NCI-H446 (cell line): ENCODE measurements at regions not wholly inside any gene's neighbourhood (a gene's known extent, or its start where the extent isn't known, plus 50 kb on each side); places are given as distances from the start of the nearest gene placed in this dataset.
"Not testable (repeated sequence)": the region's sequence is repeated elsewhere in the genome, so short reads cannot be mapped to it uniquely, and the experiment has no call there.

Source experiments
- DNase-seq, 2 experiments: peaks; one replicate each; lab custom pipeline; 2025; lab: John Stamatoyannopoulos, UW

- not testable (repeated sequence) for DNase-seq
These were observed 59.5 kb upstream of the FAM90A26 start for GRCh38 chr4:9110700-9111099.

- not testable (repeated sequence) for DNase-seq
These were observed 67.1 kb upstream of the FAM90A26 start for GRCh38 chr4:9103148-9103524.

GRCh38 chr4:9102471-9103147, 67.6 kb upstream of the FAM90A26 start:
- DNase-seq, result not testable (repeated sequence)

- not testable (repeated sequence) for DNase-seq
These were observed 73.9 kb upstream of the FAM90A26 start for GRCh38 chr4:9096330-9096729.

GRCh38 chr4:9078796-9079195, 91.4 kb upstream of the FAM90A26 start:
- not testable (repeated sequence) for DNase-seq

GRCh38 chr4:9076974-9077373, 93.2 kb upstream of the FAM90A26 start:
- DNase-seq, result not testable (repeated sequence)

- not testable (repeated sequence) for DNase-seq
These were observed 93.7 kb upstream of the FAM90A26 start for GRCh38 chr4:9076486-9076885.

GRCh38 chr4:9073371-9073770, 96.8 kb upstream of the FAM90A26 start:
- DNase-seq, result not testable (repeated sequence)

- not testable (repeated sequence) for DNase-seq
These were observed 97.5 kb upstream of the FAM90A26 start for GRCh38 chr4:9072521-9073220.

GRCh38 chr4:9067923-9068322, 102.3 kb upstream of the FAM90A26 start:
- not testable (repeated sequence) for DNase-seq

GRCh38 chr4:9063612-9064011, 106.6 kb upstream of the FAM90A26 start:
- not testable (repeated sequence) for DNase-seq

- DNase-seq, result not testable (repeated sequence)
These were observed 145.3 kb upstream of the FAM90A26 start for GRCh38 chr4:9024866-9025265.

GRCh38 chr4:9009792-9010191, 138.2 kb upstream of the HMX1 start:
- not testable (repeated sequence) for DNase-seq

- DNase-seq, result not testable (repeated sequence)
These were observed 136.8 kb upstream of the HMX1 start for GRCh38 chr4:9008407-9008806.

GRCh38 chr4:9001153-9001552, 129.5 kb upstream of the HMX1 start:
- not testable (repeated sequence) for DNase-seq

- DNase-seq, result peak in 1 of 2 experiments; percentile 13
These were observed 128.9 kb upstream of the HMX1 start for GRCh38 chr4:9000505-9001001.

- not testable (repeated sequence) for DNase-seq
These were observed 121.3 kb upstream of the HMX1 start for GRCh38 chr4:8992981-8993380.

- not testable (repeated sequence) for DNase-seq
These were observed 119.8 kb upstream of the HMX1 start for GRCh38 chr4:8991449-8991848.

- DNase-seq, result not testable (repeated sequence)
These were observed 118.7 kb upstream of the HMX1 start for GRCh38 chr4:8990341-8990740.

- DNase-seq, result not testable (repeated sequence)
These were observed 114.1 kb upstream of the HMX1 start for GRCh38 chr4:8985786-8986185.

GRCh38 chr4:8984641-8985040, 113.0 kb upstream of the HMX1 start:
- DNase-seq, result not testable (repeated sequence)

- not testable (repeated sequence) for DNase-seq
These were observed 112.3 kb upstream of the HMX1 start for GRCh38 chr4:8983921-8984320.
